Vagina (tissue), 2 donors: ENCODE measurements at regions not wholly inside any gene's neighbourhood (a gene's known extent, or its start where the extent isn't known, plus 50 kb on each side); places are given as distances from the start of the nearest gene placed in this dataset.

Experiments used
- DNase-seq, 2 donors: peaks; one replicate each; pipeline ENCODE4 v3.0.0-alpha.2; 2017; ENCODE audit errors: extremely low spot score in 2 of 2
- H3K27ac ChIP-seq: fragments of 200-600 bp; sonication (generic); one replicate; pipeline ENCODE4 v1.5.1; 2019
- H3K27me3 ChIP-seq: fragments of 200-600 bp; sonication (generic); one replicate; pipeline ENCODE4 v1.5.1; 2019
- H3K36me3 ChIP-seq, 2 donors: fragments of 200-600 bp; sonication (generic); one replicate each; pipeline ENCODE4 v1.5.1; 2017 to 2019
- H3K4me1 ChIP-seq: fragments of 200-600 bp; sonication (generic); one replicate; pipeline ENCODE4 v1.5.1; 2019
- H3K4me3 ChIP-seq, 2 donors: fragments of 200-600 bp; sonication (generic); 1 replicate in 1 of 2; 2 replicates in 1 of 2; pipeline ENCODE4 v1.5.1; 2016 to 2019
- H3K9me3 ChIP-seq: fragments of 200-600 bp; sonication (generic); one replicate; pipeline ENCODE4 v1.5.1; 2019
- POLR2A ChIP-seq, 2 donors: fragments of 450-650 bp; IDR thresholded peaks; one replicate each; pipeline ENCODE4 v1.6.1; 2017; ENCODE audit warnings: antibody characterized with exemption in 2 of 2, mild to moderate bottlenecking in 2 of 2, moderate library complexity in 2 of 2
- POLR2AphosphoS5 ChIP-seq, 2 donors: sonication (generic); formaldehyde crosslinking; IDR thresholded peaks; one replicate each; pipeline ENCODE4 v1.9.0; 2017; ENCODE audit warnings: antibody characterized with exemption in 2 of 2, mild to moderate bottlenecking in 2 of 2, low read depth in 1 of 2; ENCODE audit not compliant: insufficient read depth in 1 of 2
- intact Hi-C: fragments of 100-400 bp; cut with DNase I; formaldehyde crosslinking; loops from one replicate; pipeline ENCODE4 v1.15.1; 2023
- TF ChIP-seq, protein P1 (sequence below), 3 experiments: fragments of 450-650 bp in 2 of 3; fragments of 200-600 bp in 1 of 3; sonication (generic) in 1 of 3; IDR thresholded peaks; one replicate each; pipeline ENCODE4 v1.5.1; 2017 to 2019; ENCODE audit warnings: antibody characterized with exemption in 3 of 3, mild to moderate bottlenecking in 2 of 3, moderate library complexity in 2 of 3

DNA sequence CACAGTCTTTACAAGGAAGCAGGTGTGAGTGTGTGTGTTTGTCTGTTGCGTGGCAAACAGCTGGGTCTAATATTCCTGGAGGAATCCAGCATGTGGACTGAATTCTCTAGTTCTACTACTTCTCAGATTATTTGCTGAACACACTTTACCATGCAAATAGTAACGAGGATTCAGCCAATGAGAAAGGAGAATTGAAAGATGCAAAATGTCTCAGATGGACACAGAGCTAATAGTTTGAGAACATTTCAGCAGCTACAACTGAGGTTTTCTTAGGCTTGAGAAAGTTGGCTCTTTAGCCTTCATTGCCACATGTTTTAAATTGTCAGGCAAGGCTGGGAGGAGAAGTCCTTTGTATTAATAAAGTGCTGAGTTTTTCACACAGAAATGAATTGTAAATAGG lies 568.0 kb upstream of the MDFIC2 start:
- intact Hi-C loops: no loop called here
- TF ChIP-seq, protein P1, sequence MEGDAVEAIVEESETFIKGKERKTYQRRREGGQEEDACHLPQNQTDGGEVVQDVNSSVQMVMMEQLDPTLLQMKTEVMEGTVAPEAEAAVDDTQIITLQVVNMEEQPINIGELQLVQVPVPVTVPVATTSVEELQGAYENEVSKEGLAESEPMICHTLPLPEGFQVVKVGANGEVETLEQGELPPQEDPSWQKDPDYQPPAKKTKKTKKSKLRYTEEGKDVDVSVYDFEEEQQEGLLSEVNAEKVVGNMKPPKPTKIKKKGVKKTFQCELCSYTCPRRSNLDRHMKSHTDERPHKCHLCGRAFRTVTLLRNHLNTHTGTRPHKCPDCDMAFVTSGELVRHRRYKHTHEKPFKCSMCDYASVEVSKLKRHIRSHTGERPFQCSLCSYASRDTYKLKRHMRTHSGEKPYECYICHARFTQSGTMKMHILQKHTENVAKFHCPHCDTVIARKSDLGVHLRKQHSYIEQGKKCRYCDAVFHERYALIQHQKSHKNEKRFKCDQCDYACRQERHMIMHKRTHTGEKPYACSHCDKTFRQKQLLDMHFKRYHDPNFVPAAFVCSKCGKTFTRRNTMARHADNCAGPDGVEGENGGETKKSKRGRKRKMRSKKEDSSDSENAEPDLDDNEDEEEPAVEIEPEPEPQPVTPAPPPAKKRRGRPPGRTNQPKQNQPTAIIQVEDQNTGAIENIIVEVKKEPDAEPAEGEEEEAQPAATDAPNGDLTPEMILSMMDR (IDR thresholded peaks at IDR 0.05): no peak
- TF ChIP-seq POLR2A (IDR thresholded peaks at IDR 0.05): no peak
- H3K27me3 ChIP-seq: no peaks in the 10 kb centered on the region
- H3K4me3 ChIP-seq: no peak overlapping the region
- H3K27ac ChIP-seq: no peak overlapping the region
- H3K36me3 ChIP-seq: no peaks in the 10 kb centered on the region
- no peaks in the 10 kb centered on the region for H3K4me1 ChIP-seq
- DNase-seq: no peak
- H3K9me3 ChIP-seq: no peaks in the 10 kb centered on the region

DNA sequence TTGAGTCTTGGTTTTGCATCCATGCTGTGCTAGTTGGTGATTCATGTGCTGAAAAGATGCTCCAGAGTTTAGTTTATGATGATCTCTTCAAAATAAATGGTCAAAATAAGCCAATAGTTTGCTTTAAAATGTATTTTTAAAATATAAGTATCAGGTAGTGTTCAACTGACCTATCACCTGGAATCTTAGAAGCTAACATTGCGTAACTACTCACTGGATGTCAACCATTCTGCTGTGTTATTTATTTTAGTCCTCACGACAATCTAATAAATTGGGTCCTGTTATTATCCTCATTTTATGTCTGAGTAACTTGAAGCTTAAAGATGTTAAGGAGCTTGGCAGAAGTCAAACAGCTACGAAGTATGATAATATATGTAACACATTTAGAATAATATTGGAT lies 563.7 kb upstream of the MDFIC2 start:
- no peak for DNase-seq
- Histone ChIP-seq H3K27ac (no peak overlapping the region), H3K36me3 (no peaks in the 10 kb centered on the region), H3K4me1 (no peaks in the 10 kb centered on the region), H3K9me3 (no peaks in the 10 kb centered on the region), H3K27me3 (no peaks in the 10 kb centered on the region), H3K4me3 (no peak overlapping the region)
- intact Hi-C loops: no loop called here
- TF ChIP-seq POLR2AphosphoS5 (IDR thresholded peaks at IDR 0.05; ENCODE audit: insufficient read depth in 1 of 2, low read depth in 1 of 2) (no peak), POLR2A (IDR thresholded peaks at IDR 0.05) (no peak)
- TF ChIP-seq, protein P1 (IDR thresholded peaks at IDR 0.05): no peak

DNA sequence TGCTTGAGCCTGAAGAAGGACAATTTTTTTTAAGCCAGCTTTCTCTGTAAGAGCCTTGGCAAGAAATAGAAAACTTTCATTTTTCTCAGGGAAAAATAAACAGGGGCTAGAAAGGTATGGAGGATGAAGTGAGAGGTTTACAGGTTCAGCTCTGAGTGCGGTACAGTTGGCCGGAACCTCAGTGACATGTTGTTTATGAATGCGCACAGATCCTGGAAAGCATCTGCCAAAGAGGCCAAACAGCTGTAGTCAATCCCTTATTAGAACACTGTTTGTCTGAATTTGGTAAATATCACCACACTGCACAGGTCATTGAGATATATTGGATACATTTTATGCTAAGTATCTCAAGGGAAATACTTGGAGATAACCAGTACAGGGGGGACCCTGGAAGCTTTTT lies 561.8 kb upstream of the MDFIC2 start:
- Histone ChIP-seq H3K9me3 (no peaks in the 10 kb centered on the region), H3K27me3 (no peaks in the 10 kb centered on the region), H3K27ac (no peak overlapping the region), H3K4me3 (no peak overlapping the region), H3K4me1 (no peaks in the 10 kb centered on the region), H3K36me3 (no peaks in the 10 kb centered on the region)
- intact Hi-C loops: no loop called here
- DNase-seq: no peak
- no peak for TF ChIP-seq POLR2AphosphoS5 (IDR thresholded peaks at IDR 0.05; ENCODE audit: insufficient read depth in 1 of 2, low read depth in 1 of 2)

DNA sequence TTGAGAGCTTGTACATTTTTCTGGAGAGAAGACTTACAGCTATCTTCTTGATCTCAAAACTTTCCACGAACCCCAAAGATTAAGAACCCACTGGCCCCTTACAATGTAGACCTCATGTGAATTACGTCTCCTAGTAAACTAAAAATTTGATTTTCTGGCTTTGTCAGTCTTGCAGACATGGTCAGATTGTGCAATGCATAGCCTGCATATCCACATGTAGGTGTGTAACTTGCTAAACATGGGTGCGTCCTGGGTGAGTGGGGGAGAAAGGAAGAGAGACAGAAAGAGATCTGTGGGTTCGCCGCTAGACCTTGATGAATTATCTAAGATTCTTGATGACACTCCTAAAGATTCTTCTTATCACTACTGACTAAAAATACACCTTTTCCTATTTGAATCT lies 561.2 kb upstream of the MDFIC2 start:
- no peaks in the 10 kb centered on the region for H3K36me3 ChIP-seq
- no peaks in the 10 kb centered on the region for H3K9me3 ChIP-seq
- H3K4me1 ChIP-seq: no peaks in the 10 kb centered on the region
- no peaks in the 10 kb centered on the region for H3K27me3 ChIP-seq
- TF ChIP-seq, protein P1 (IDR thresholded peaks at IDR 0.05): no peak
- TF ChIP-seq POLR2A (IDR thresholded peaks at IDR 0.05): no peak
- no peak for TF ChIP-seq POLR2AphosphoS5 (IDR thresholded peaks at IDR 0.05; ENCODE audit: insufficient read depth in 1 of 2, low read depth in 1 of 2)
- H3K27ac ChIP-seq: no peak overlapping the region
- intact Hi-C loops: no loop called here
- H3K4me3 ChIP-seq: no peak overlapping the region
- no peak for DNase-seq

DNA sequence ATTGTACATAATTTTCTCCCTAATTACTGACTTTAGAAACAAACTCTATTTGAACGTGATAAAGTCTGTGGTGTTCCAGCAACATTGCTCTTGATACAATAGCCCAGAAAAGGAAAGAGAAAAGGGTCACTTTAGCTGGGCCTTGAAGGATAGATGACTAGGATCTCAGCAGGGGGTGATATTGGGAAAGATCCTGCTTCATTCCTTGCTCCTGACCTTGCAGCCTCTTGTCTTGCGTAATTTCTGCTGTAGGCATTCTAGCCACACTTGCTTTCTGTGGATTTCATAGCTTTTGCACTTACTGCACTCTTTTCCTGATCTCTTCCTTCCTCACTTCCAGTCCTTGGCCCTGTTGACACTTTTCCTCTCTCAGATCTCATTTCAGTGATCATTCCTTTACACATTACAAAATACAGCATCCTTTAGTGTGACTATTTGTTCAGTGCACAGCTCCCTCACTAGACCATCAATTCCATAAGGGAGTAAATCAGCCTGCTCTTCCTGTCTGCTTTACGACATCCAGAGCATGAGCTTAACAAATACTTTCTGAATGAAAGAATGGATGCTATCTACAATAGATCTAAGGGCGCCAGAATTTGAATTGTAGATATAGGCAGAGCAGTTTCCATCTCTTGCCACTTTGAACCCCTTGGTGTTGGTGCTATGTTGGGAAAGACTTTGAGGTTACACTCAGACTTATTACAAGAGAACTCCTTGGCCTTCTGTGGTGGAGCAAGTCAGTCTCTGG lies 559.6 kb upstream of the MDFIC2 start:
- no peak for DNase-seq
- Histone ChIP-seq H3K27ac (no peak overlapping the region), H3K4me3 (no peak overlapping the region), H3K27me3 (no peaks in the 10 kb centered on the region), H3K9me3 (no peaks in the 10 kb centered on the region), H3K4me1 (no peaks in the 10 kb centered on the region), H3K36me3 (no peaks in the 10 kb centered on the region)
- intact Hi-C loops: no loop called here
- TF ChIP-seq POLR2AphosphoS5 (IDR thresholded peaks at IDR 0.05; ENCODE audit: insufficient read depth in 1 of 2, low read depth in 1 of 2) (no peak), POLR2A (IDR thresholded peaks at IDR 0.05) (no peak)
- TF ChIP-seq, protein P1 (IDR thresholded peaks at IDR 0.05): no peak
